ENCODE measurements at regions not wholly inside any gene's neighbourhood (a gene's known extent, or its start where the extent isn't known, plus 50 kb on each side); places are given as distances from the start of the nearest gene placed in this dataset.

DNA sequence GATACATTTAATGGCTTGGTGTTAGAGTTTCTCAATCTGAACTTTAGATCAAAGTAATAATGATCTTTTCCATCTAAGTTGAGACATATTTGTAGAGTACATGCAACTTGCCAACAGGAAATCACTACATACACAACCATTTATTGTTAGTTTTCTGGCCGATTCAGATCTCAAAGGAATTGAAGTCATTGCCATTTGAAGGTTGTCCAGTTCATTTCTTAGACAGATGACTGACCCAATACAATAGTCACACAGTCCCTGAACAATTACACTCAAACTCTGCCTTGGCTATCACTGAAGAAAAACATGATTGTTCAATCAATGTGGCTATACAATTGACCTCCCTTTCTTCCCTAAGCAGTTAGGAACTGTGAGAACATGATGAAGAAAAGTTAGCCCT, 753.2 kb upstream of the RIOK2 start:
- H3K4me1 Mint-ChIP-seq = no peaks in the 10 kb centered on the region
- Histone ChIP-seq H3K36me3 (ENCODE audit: control insufficient read depth, insufficient read depth, low read length) (no peaks in the 10 kb centered on the region), H3K4me1 (ENCODE audit: control insufficient read depth, insufficient read depth, low read length) (no peaks in the 10 kb centered on the region), H3K4me3 (ENCODE audit: low read length) (no peak overlapping the region), H3K27ac (ENCODE audit: low read length) (no peak overlapping the region), H3K9me3 (ENCODE audit: control insufficient read depth, insufficient read depth, low read length) (no peaks in the 10 kb centered on the region), H3K27me3 (ENCODE audit: control insufficient read depth, insufficient read depth, low read length) (no peaks in the 10 kb centered on the region)
- ATAC-seq (no peak), DNase-seq (no peak)
- no peaks in the 10 kb centered on the region for H3K36me3 Mint-ChIP-seq
- peaks cover 13 to 14% of the 10 kb centered on the region in 2 donors for H3K9me3 Mint-ChIP-seq
- H3K27ac Mint-ChIP-seq = no peak overlapping the region
- TF ChIP-seq CTCF (IDR thresholded peaks at IDR 0.05) = no peak
- intact Hi-C loops (cut with micrococcal nuclease) = no loop called here
- H3K27me3 Mint-ChIP-seq (ENCODE audit: low read depth in 2 of 2) = no peaks in the 10 kb centered on the region
- 81% methylated on average over 1 of the region's 1 CpG for WGBS (ENCODE audit: insufficient coverage)
- H3K4me3 Mint-ChIP-seq = no peak overlapping the region

DNA sequence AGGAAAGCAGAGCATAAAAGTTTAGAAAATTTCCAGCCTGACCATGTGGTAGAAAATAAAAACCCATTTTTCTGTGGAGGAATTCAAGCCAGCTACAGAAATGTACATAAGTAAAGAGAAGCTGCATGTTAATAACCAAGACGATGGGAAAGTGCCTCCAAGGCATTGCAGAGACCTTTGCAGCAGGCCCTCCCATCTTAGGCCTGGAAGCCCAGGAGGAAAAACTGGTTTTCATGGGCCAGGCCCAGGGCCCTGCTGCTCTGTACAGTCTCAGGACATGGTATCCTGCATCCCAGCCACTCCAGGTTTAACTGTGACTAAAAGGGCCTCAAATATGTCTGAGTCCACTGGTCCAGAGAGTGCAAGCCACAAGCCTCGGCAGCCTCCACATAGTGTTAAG, 754.8 kb upstream of the RIOK2 start:
- H3K36me3 ChIP-seq (ENCODE audit: control insufficient read depth, insufficient read depth, low read length) = no peaks in the 10 kb centered on the region
- H3K4me3 ChIP-seq (ENCODE audit: low read length) = no peak overlapping the region
- Mint-ChIP-seq H3K27ac (no peak overlapping the region), H3K27me3 (ENCODE audit: low read depth in 2 of 2) (no peaks in the 10 kb centered on the region), H3K4me3 (no peak overlapping the region), H3K9me3 (peaks cover 13 to 14% of the 10 kb centered on the region in 2 donors), H3K36me3 (no peaks in the 10 kb centered on the region), H3K4me1 (no peaks in the 10 kb centered on the region)
- DNase-seq = no peak
- H3K9me3 ChIP-seq (ENCODE audit: control insufficient read depth, insufficient read depth, low read length) = no peaks in the 10 kb centered on the region
- intact Hi-C loops (cut with micrococcal nuclease) = no loop called here
- no peaks in the 10 kb centered on the region for H3K27me3 ChIP-seq (ENCODE audit: control insufficient read depth, insufficient read depth, low read length)
- no peaks in the 10 kb centered on the region for H3K4me1 ChIP-seq (ENCODE audit: control insufficient read depth, insufficient read depth, low read length)
- TF ChIP-seq CTCF (IDR thresholded peaks at IDR 0.05) = no peak
- H3K27ac ChIP-seq (ENCODE audit: low read length) = no peak overlapping the region
- no peak for ATAC-seq
- 72% methylated on average over 2 of the region's 2 CpGs for WGBS (ENCODE audit: insufficient coverage)

DNA sequence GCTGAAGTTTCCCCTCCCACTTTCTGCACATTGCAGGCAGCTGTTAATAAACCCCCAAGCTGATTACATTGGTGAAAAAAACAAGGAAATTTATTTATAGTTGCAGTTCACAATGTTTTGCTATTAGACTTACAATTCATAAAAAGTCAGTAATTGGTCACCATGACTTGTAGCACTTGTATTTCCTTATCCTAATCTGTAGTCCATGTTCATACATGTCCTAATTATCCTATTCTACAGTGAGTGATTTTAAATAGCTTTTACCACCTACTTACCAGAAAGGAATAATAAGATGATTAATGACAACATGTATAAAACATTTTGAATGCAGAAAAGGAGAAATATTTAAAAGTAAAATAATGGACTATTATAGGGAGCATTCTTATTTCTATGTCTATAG, 760.0 kb upstream of the RIOK2 start:
- H3K36me3 ChIP-seq (ENCODE audit: control insufficient read depth, insufficient read depth, low read length) = no peaks in the 10 kb centered on the region
- ATAC-seq = no peak
- Mint-ChIP-seq H3K27ac (no peak overlapping the region), H3K4me1 (no peaks in the 10 kb centered on the region), H3K36me3 (no peaks in the 10 kb centered on the region), H3K27me3 (ENCODE audit: low read depth in 2 of 2) (no peaks in the 10 kb centered on the region), H3K9me3 (peaks cover 0 to 4% of the 10 kb centered on the region in 2 donors), H3K4me3 (no peak overlapping the region)
- H3K9me3 ChIP-seq (ENCODE audit: control insufficient read depth, insufficient read depth, low read length) = no peaks in the 10 kb centered on the region
- DNase-seq = no peak
- H3K27ac ChIP-seq (ENCODE audit: low read length) = no peak overlapping the region
- no peaks in the 10 kb centered on the region for H3K4me1 ChIP-seq (ENCODE audit: control insufficient read depth, insufficient read depth, low read length)
- TF ChIP-seq CTCF (IDR thresholded peaks at IDR 0.05) = no peak
- H3K4me3 ChIP-seq (ENCODE audit: low read length) = no peak overlapping the region
- intact Hi-C loops (cut with micrococcal nuclease) = no loop called here
- no peaks in the 10 kb centered on the region for H3K27me3 ChIP-seq (ENCODE audit: control insufficient read depth, insufficient read depth, low read length)

GRCh38 chr5:97951139-97951538, 768.1 kb upstream of the RIOK2 start:
- Histone ChIP-seq H3K27ac (ENCODE audit: low read length) (no peak overlapping the region), H3K4me3 (ENCODE audit: low read length) (no peak overlapping the region), H3K36me3 (ENCODE audit: control insufficient read depth, insufficient read depth, low read length) (no peaks in the 10 kb centered on the region), H3K9me3 (ENCODE audit: control insufficient read depth, insufficient read depth, low read length) (peaks cover 11% of the 10 kb centered on the region), H3K27me3 (ENCODE audit: control insufficient read depth, insufficient read depth, low read length) (no peaks in the 10 kb centered on the region), H3K4me1 (ENCODE audit: control insufficient read depth, insufficient read depth, low read length) (no peaks in the 10 kb centered on the region)
- Mint-ChIP-seq H3K4me3 (no peak overlapping the region), H3K27me3 (ENCODE audit: low read depth in 2 of 2) (no peaks in the 10 kb centered on the region), H3K4me1 (no peaks in the 10 kb centered on the region), H3K27ac (no peak overlapping the region), H3K9me3 (peaks cover 6 to 8% of the 10 kb centered on the region in 2 donors), H3K36me3 (no peaks in the 10 kb centered on the region)
- 100% methylated on average over 1 of the region's 2 CpGs for WGBS (ENCODE audit: insufficient coverage)
- TF ChIP-seq CTCF (IDR thresholded peaks at IDR 0.05) = no peak
- intact Hi-C loops (cut with micrococcal nuclease) = no loop called here
- ATAC-seq (no peak), DNase-seq (no peak)
